ENCODE measurements at regions not wholly inside any gene's neighbourhood (a gene's known extent, or its start where the extent isn't known, plus 50 kb on each side); places are given as distances from the start of the nearest gene placed in this dataset.

DNA sequence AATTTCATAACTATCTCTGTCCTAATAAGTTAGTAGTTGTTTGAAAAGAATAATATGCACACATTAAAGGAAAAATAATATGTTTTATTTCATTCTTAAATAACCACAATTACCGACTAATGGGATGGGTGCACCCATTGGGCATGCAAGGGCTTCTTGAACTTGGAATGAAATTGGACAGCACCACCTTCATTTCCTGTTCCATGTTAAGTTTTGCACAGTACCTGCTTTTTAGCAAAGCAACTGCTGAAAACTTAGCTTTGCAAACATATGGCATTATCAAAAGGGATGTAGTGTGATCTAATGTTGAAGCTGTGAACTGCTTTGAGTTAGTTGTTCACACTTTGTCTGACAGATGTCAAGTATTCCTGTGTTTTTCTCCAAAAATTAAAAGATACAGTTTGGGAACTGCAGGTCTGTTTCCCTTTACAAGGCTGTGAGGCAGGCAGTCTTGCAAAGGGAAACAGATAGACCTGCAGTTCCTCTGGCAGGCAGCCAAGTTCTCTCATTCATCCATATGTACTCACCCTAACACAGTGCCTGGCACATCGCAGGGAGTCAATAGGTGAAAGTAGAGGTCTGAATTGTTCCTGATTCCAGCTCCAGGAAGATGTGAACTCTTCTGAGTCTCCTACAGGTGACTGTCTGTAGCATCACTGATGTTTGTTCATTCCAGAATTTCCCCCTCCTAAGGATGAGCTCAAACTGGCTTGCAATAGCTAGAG lies 64.3 kb upstream of the GOLGA8B start:
- TF ChIP-seq, protein P1, sequence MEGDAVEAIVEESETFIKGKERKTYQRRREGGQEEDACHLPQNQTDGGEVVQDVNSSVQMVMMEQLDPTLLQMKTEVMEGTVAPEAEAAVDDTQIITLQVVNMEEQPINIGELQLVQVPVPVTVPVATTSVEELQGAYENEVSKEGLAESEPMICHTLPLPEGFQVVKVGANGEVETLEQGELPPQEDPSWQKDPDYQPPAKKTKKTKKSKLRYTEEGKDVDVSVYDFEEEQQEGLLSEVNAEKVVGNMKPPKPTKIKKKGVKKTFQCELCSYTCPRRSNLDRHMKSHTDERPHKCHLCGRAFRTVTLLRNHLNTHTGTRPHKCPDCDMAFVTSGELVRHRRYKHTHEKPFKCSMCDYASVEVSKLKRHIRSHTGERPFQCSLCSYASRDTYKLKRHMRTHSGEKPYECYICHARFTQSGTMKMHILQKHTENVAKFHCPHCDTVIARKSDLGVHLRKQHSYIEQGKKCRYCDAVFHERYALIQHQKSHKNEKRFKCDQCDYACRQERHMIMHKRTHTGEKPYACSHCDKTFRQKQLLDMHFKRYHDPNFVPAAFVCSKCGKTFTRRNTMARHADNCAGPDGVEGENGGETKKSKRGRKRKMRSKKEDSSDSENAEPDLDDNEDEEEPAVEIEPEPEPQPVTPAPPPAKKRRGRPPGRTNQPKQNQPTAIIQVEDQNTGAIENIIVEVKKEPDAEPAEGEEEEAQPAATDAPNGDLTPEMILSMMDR (IDR thresholded peaks at IDR 0.05): no peak
- no peak for TF ChIP-seq POLR2A (IDR thresholded peaks at IDR 0.05)
- TF ChIP-seq POLR2AphosphoS5 (IDR thresholded peaks at IDR 0.05): no peak
